B cell (primary cell): ENCODE measurements at regions not wholly inside any gene's neighbourhood (a gene's known extent, or its start where the extent isn't known, plus 50 kb on each side); places are given as distances from the start of the nearest gene placed in this dataset.

Source experiments
- ATAC-seq: fragments of 200-7000 bp; cut with Tn5 transposase; one replicate; pipeline ENCODE4 v1.10.0; 2021; ENCODE audit warnings: low read depth, mild to moderate bottlenecking, moderate number of reproducible peaks, moderate library complexity
- CTCF ChIA-PET: fragments of 350-600 bp; sonication (Branson Sonifier 250); formaldehyde crosslinking; loops from one replicate; lab custom pipeline; 2021; ENCODE audit warnings: antibody characterized with exemption, inconsistent platforms; lab: Charles Lee
- POLR2A ChIA-PET: fragments of 350-600 bp; sonication (Branson Sonifier 250); formaldehyde crosslinking; loops from one replicate; lab custom pipeline; 2021; ENCODE audit warnings: antibody characterized with exemption; lab: Charles Lee
- DNase-seq: peaks from one replicate; pipeline ENCODE4 v3.0.0; 2013
- H2AFZ ChIP-seq: 2 replicates; pipeline ENCODE4 v1.6.1; 2012; ENCODE audit warnings: mild to moderate bottlenecking, low read depth, low read length; ENCODE audit not compliant: insufficient read depth, poor library complexity, severe bottlenecking
- H3K27ac ChIP-seq, 2 donors: 1 replicate in 1 of 2; 2 replicates in 1 of 2; pipeline ENCODE4 v1.5.1; 2012 to 2013; ENCODE audit warnings: low read length in 2 of 2, mild to moderate bottlenecking in 2 of 2, moderate library complexity in 1 of 2
- H3K27me3 ChIP-seq, 4 experiments: fragments of 200-600 bp in 1 of 4; sonication (generic) in 1 of 4; replicated peaks in 1 of 4; 1 replicate in 2 of 4; 2 replicates in 2 of 4; pipeline versions ENCODE4 v1.6.1 to v1.7.0; 2013 to 2016; ENCODE audit warnings: low read length in 3 of 4, mild to moderate bottlenecking in 2 of 4, mixed read lengths in 1 of 4, moderate library complexity in 1 of 4; ENCODE audit not compliant: insufficient read depth in 4 of 4, control insufficient read depth in 3 of 4; ENCODE audit errors: control extremely low read depth in 1 of 4
- H3K36me3 ChIP-seq, 2 experiments: replicated peaks in 1 of 2; 1 replicate in 1 of 2; 2 replicates in 1 of 2; pipeline versions ENCODE4 v1.6.1 to v1.7.1; 2013; ENCODE audit warnings: low read length in 1 of 2; ENCODE audit not compliant: insufficient read depth in 2 of 2, control insufficient read depth in 1 of 2; ENCODE audit errors: control extremely low read depth in 1 of 2, extremely low read depth in 1 of 2
- H3K4me1 ChIP-seq, 2 donors: fragments of 200-600 bp in 1 of 2; sonication (generic) in 1 of 2; 1 replicate in 1 of 2; 2 replicates in 1 of 2; pipeline versions ENCODE4 v1.5.1 to v1.6.1; 2013 to 2017; ENCODE audit warnings: low read length in 2 of 2; ENCODE audit not compliant: control insufficient read depth in 2 of 2, insufficient read depth in 2 of 2
- H3K4me2 ChIP-seq: replicated peaks from 2 replicates; pipeline ENCODE3; 2012; ENCODE audit warnings: mild to moderate bottlenecking, low read depth, low read length; ENCODE audit not compliant: poor library complexity, severe bottlenecking
- H3K4me3 ChIP-seq, 5 experiments: fragments of 200-600 bp in 1 of 5; sonication (generic) in 1 of 5; 1 replicate in 3 of 5; 2 replicates in 2 of 5; pipeline versions ENCODE4 v1.5.1 to v1.7.0; 2011 to 2016; ENCODE audit warnings: low read length in 4 of 5, mild to moderate bottlenecking in 4 of 5, low read depth in 2 of 5, control low read depth in 1 of 5, moderate library complexity in 1 of 5; ENCODE audit not compliant: insufficient read depth in 1 of 5; ENCODE audit errors: control extremely low read depth in 1 of 5, extremely low read depth in 1 of 5
- H3K79me2 ChIP-seq: fragments of 200-600 bp; sonication (generic); one replicate; pipeline ENCODE4 v1.6.0; 2016; ENCODE audit warnings: low read length; ENCODE audit not compliant: control insufficient read depth, insufficient read depth
- H3K9ac ChIP-seq: fragments of 200-600 bp; sonication (generic); 2 replicates; pipeline ENCODE4 v1.6.1; 2017; ENCODE audit warnings: mild to moderate bottlenecking, low read length, moderate library complexity
- H3K9me3 ChIP-seq, 3 donors: one replicate each; pipeline versions ENCODE4 v1.6.1 to v1.7.1; 2013; ENCODE audit warnings: low read length in 2 of 3; ENCODE audit not compliant: control insufficient read depth in 2 of 3, insufficient read depth in 1 of 3; ENCODE audit errors: control extremely low read depth in 1 of 3
- H4K20me1 ChIP-seq: 2 replicates; pipeline ENCODE4 v1.6.0; 2012; ENCODE audit warnings: mild to moderate bottlenecking, low read length; ENCODE audit not compliant: insufficient read depth, control insufficient read depth, poor library complexity, severe bottlenecking
- H3K27ac Mint-ChIP-seq: one replicate; pipeline ENCODE4 v1.8.0; 2021; ENCODE audit warnings: mixed read lengths
- H3K27me3 Mint-ChIP-seq: one replicate; pipeline ENCODE4 v1.8.0; 2021; ENCODE audit warnings: mixed read lengths
- H3K4me1 Mint-ChIP-seq: one replicate; pipeline ENCODE4 v1.8.0; 2021; ENCODE audit warnings: mixed read lengths
- H3K4me3 Mint-ChIP-seq: one replicate; pipeline ENCODE4 v1.8.0; 2021; ENCODE audit warnings: mixed read lengths
- H3K9me3 Mint-ChIP-seq: one replicate; pipeline ENCODE4 v1.8.0; 2022; ENCODE audit warnings: mixed read lengths; ENCODE audit not compliant: insufficient read depth
- CTCF ChIP-seq: fragments of 200-600 bp; IDR thresholded peaks from one replicate; pipeline ENCODE4 v1.8.0; 2022; ENCODE audit warnings: antibody characterized with exemption, mild to moderate bottlenecking
- EZH2 ChIP-seq: IDR thresholded peaks from 2 replicates; pipeline ENCODE4 v1.6.1; 2012; ENCODE audit warnings: borderline replicate concordance, low read depth, mild to moderate bottlenecking, moderate library complexity, low read length; ENCODE audit not compliant: insufficient read depth, poor library complexity, severe bottlenecking
- WGBS: methylation state at CpG from one replicate; pipeline ENCODE4 v1.1.5; 2013; ENCODE audit warnings: missing lambda C conversion rate; ENCODE audit not compliant: insufficient coverage; 5-methylcytosine and 5-hydroxymethylcytosine counted together
- intact Hi-C: fragments of 100-400 bp; cut with micrococcal nuclease; formaldehyde crosslinking; loops from one replicate; pipeline ENCODE4 v1.10.0; 2022

DNA sequence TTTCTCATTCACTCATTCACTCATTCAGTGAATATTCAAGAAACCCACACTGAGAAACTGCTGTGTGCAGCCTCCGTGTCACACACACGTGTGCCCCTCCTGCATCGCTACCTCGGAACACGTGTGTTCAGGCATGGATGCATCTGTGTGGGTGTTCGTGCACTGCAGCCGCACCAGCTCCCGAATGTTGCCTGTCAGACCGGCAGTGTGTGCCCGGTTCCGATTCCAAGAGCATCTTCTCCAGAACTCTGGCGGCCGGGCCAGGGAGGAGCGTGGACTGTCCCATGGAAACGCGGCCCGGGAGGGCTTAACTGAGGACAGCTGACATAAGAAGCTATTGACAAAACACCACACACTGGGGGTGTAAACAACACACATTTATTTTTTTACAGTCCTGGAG lies 216.0 kb downstream of the DLL1 start:
- Histone ChIP-seq H3K4me1 (no peaks in the 10 kb centered on the region), H3K79me2 (no peaks in the 10 kb centered on the region), H3K27me3 (peaks cover 0 to 3% (median 0%) of the 10 kb centered on the region in 4 experiments), H3K9me3 (peaks cover 2 to 7% (median 2%) of the 10 kb centered on the region in 3 donors), H4K20me1 (no peaks in the 10 kb centered on the region), H3K27ac (no peak overlapping the region), H3K4me3 (no peak overlapping the region), H2AFZ (no peak overlapping the region), H3K4me2 (no peak overlapping the region), H3K36me3 (no peaks in the 10 kb centered on the region), H3K9ac (no peak overlapping the region)
- Mint-ChIP-seq H3K27me3 (peaks cover 17% of the 10 kb centered on the region), H3K4me3 (no peak overlapping the region), H3K4me1 (no peaks in the 10 kb centered on the region), H3K9me3 (peaks cover 4% of the 10 kb centered on the region), H3K27ac (no peak overlapping the region)
- WGBS: 85% methylated on average over 17 of the region's 17 CpGs
- DNase-seq (no peak), ATAC-seq (no peak)
- ChIA-PET CTCF (no interaction called here), POLR2A (no interaction called here)
- no peak for TF ChIP-seq EZH2
- intact Hi-C loops: no loop called here

DNA sequence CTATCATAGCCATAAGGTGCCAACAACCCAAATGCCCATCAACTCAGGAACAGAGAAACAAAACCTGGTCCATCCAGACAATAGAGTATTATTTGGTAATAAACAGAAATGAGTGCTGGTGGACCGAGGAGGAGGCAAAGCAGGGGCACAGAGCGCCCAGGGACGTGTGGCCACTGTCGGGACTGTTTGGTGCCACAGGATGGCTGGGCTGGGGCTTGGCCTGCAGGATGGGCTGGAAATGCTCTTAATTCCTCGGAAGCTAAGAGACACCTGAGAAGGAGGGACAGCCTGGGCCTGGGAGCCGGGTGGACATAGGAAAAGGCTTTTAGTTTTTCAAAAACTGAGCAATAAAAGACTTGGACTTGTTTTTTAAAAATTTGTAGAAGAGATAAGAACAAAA lies 216.4 kb downstream of the DLL1 start:
- H3K79me2 ChIP-seq: no peaks in the 10 kb centered on the region
- H4K20me1 ChIP-seq: no peaks in the 10 kb centered on the region
- no peak overlapping the region for H3K4me2 ChIP-seq
- intact Hi-C loops: no loop called here
- no peaks in the 10 kb centered on the region for H3K36me3 ChIP-seq
- H3K9ac ChIP-seq: no peak overlapping the region
- no peak overlapping the region for H2AFZ ChIP-seq
- H3K9me3 Mint-ChIP-seq: peaks cover 4% of the 10 kb centered on the region
- no peak overlapping the region for H3K4me3 Mint-ChIP-seq
- H3K4me1 Mint-ChIP-seq: no peaks in the 10 kb centered on the region
- H3K27ac Mint-ChIP-seq: no peak overlapping the region
- ChIA-PET CTCF (no interaction called here), POLR2A (no interaction called here)
- no peak overlapping the region for H3K27ac ChIP-seq
- no peak for DNase-seq
- H3K4me1 ChIP-seq: no peaks in the 10 kb centered on the region
- no peak for ATAC-seq
- WGBS: 95% methylated on average over 6 of the region's 6 CpGs
- no peak overlapping the region for H3K4me3 ChIP-seq
- H3K9me3 ChIP-seq: peaks cover 3 to 7% (median 6%) of the 10 kb centered on the region in 3 donors
- TF ChIP-seq CTCF (no peak), EZH2 (no peak)
- H3K27me3 Mint-ChIP-seq: peaks cover 18% of the 10 kb centered on the region
- peaks cover 0 to 3% (median 0%) of the 10 kb centered on the region in 4 experiments for H3K27me3 ChIP-seq
